Prostate gland (tissue), 2 donors: ENCODE measurements at regions not wholly inside any gene's neighbourhood (a gene's known extent, or its start where the extent isn't known, plus 50 kb on each side); places are given as distances from the start of the nearest gene placed in this dataset.

Source experiments
- POLR2A ChIP-seq: fragments of 450-650 bp; IDR thresholded peaks from one replicate; pipeline ENCODE4 v1.6.1; 2016; ENCODE audit warnings: antibody characterized with exemption, mild to moderate bottlenecking
- TF ChIP-seq, protein P1 (sequence below), 4 experiments: fragments of 200-600 bp in 2 of 4; fragments of 450-650 bp in 2 of 4; sonication (generic) in 2 of 4; IDR thresholded peaks; 1 replicate in 3 of 4; 2 replicates in 1 of 4; pipeline ENCODE4 v1.5.1; 2016 to 2019; ENCODE audit warnings: antibody characterized with exemption in 4 of 4, mild to moderate bottlenecking in 2 of 4, moderate library complexity in 2 of 4

GRCh38 chr6:8830794-8831193 is 395.4 kb upstream of the SLC35B3 start:
- no peak for TF ChIP-seq POLR2A
- TF ChIP-seq, protein P1, sequence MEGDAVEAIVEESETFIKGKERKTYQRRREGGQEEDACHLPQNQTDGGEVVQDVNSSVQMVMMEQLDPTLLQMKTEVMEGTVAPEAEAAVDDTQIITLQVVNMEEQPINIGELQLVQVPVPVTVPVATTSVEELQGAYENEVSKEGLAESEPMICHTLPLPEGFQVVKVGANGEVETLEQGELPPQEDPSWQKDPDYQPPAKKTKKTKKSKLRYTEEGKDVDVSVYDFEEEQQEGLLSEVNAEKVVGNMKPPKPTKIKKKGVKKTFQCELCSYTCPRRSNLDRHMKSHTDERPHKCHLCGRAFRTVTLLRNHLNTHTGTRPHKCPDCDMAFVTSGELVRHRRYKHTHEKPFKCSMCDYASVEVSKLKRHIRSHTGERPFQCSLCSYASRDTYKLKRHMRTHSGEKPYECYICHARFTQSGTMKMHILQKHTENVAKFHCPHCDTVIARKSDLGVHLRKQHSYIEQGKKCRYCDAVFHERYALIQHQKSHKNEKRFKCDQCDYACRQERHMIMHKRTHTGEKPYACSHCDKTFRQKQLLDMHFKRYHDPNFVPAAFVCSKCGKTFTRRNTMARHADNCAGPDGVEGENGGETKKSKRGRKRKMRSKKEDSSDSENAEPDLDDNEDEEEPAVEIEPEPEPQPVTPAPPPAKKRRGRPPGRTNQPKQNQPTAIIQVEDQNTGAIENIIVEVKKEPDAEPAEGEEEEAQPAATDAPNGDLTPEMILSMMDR (IDR thresholded peaks at IDR 0.05) = no peak
